ENCODE measurements at regions not wholly inside any gene's neighbourhood (a gene's known extent, or its start where the extent isn't known, plus 50 kb on each side); places are given as distances from the start of the nearest gene placed in this dataset.

DNA sequence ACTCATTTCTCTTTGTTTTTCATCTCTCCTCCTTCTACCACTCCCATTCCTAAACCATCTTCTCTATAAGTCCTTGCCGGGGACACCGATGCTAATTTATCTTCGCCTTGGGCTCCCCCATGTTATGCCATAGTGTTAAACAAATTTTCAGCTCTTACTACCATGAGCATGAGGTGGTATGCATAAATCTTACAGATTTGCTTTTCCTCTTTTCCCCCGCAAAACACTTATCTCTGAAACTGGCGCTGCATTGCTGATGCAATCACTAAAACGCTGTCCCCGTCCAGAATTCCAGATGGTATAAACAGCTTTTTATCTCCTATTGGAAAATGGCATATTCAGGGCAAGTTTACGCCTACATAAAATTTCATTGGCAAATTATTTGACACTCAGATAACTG is 673.6 kb upstream of the CDH8 start:
- Histone ChIP-seq H3K27me3 (ENCODE audit: insufficient read depth, low read length, poor library complexity, severe bottlenecking) (no peaks in the 10 kb centered on the region), H3K9me3 (ENCODE audit: low read length) (no peaks in the 10 kb centered on the region), H3K4me1 (ENCODE audit: insufficient read depth, low read length) (no peaks in the 10 kb centered on the region), H3K36me3 (ENCODE audit: insufficient read depth, low read length) (no peaks in the 10 kb centered on the region), H3K4me3 (ENCODE audit: low read length) (no peak overlapping the region), H3K27ac (ENCODE audit: low read depth, low read length) (no peak overlapping the region)
- no peaks in the 10 kb centered on the region for H3K36me3 Mint-ChIP-seq
- H3K9me3 Mint-ChIP-seq, result peaks cover 5 to 25% (median 17%) of the 10 kb centered on the region in 5 donors
- ChIA-PET CTCF (no interaction called here), POLR2A (no interaction called here)
- no peak overlapping the region for H3K4me3 Mint-ChIP-seq
- no peaks in the 10 kb centered on the region for H3K27me3 Mint-ChIP-seq
- no peaks in the 10 kb centered on the region for H3K4me1 Mint-ChIP-seq
- DNase-seq, result no peak
- no peak overlapping the region for H3K27ac Mint-ChIP-seq

DNA sequence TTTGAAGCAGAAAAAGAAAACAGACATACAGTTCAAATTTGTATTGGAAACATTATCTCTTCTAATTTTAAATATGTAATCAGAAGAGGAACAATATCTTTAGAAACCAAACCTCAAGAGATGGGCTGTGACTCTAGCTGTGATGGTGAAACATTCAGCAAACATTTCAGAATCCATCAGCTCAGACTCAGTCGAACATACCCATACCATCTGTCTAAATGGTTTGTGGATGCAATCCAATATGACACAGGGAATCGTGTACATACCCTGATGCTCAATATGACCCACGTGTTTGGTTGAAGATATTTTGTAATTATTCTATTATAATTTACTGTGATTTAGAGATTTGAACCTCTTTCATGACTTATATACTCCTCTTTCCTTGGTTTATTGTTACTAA is 665.2 kb upstream of the CDH8 start:
- POLR2A ChIA-PET, result no interaction called here
- no peaks in the 10 kb centered on the region for H3K9me3 ChIP-seq (ENCODE audit: low read length)
- no peak overlapping the region for H3K4me3 ChIP-seq (ENCODE audit: low read length)
- no peak overlapping the region for H3K4me3 Mint-ChIP-seq
- no peak for DNase-seq
- no peaks in the 10 kb centered on the region for H3K36me3 ChIP-seq (ENCODE audit: insufficient read depth, low read length)
- H3K36me3 Mint-ChIP-seq, result peaks cover 0 to 1% (median 0%) of the 10 kb centered on the region in 3 donors
- H3K4me1 Mint-ChIP-seq, result no peaks in the 10 kb centered on the region
- peaks cover 14 to 44% (median 25%) of the 10 kb centered on the region in 5 donors for H3K9me3 Mint-ChIP-seq
- H3K27ac Mint-ChIP-seq, result no peak overlapping the region
- no peak overlapping the region for H3K27ac ChIP-seq (ENCODE audit: low read depth, low read length)
- H3K27me3 Mint-ChIP-seq, result no peaks in the 10 kb centered on the region
- no peaks in the 10 kb centered on the region for H3K27me3 ChIP-seq (ENCODE audit: insufficient read depth, low read length, poor library complexity, severe bottlenecking)
- no peaks in the 10 kb centered on the region for H3K4me1 ChIP-seq (ENCODE audit: insufficient read depth, low read length)
- CTCF ChIA-PET, result no interaction called here

GRCh38 chr16:62700426-62701294 is 664.4 kb upstream of the CDH8 start:
- Mint-ChIP-seq H3K27me3 (no peaks in the 10 kb centered on the region), H3K4me1 (no peaks in the 10 kb centered on the region), H3K36me3 (peaks cover 0 to 1% (median 0%) of the 10 kb centered on the region in 3 donors), H3K9me3 (peaks cover 14 to 48% (median 28%) of the 10 kb centered on the region in 5 donors), H3K4me3 (no peak overlapping the region), H3K27ac (no peak overlapping the region)
- ChIA-PET POLR2A (no interaction called here), CTCF (no interaction called here)
- Histone ChIP-seq H3K4me1 (ENCODE audit: insufficient read depth, low read length) (no peaks in the 10 kb centered on the region), H3K36me3 (ENCODE audit: insufficient read depth, low read length) (no peaks in the 10 kb centered on the region), H3K9me3 (ENCODE audit: low read length) (no peaks in the 10 kb centered on the region), H3K4me3 (ENCODE audit: low read length) (no peak overlapping the region), H3K27ac (ENCODE audit: low read depth, low read length) (no peak overlapping the region), H3K27me3 (ENCODE audit: insufficient read depth, low read length, poor library complexity, severe bottlenecking) (no peaks in the 10 kb centered on the region)
- DNase-seq, result no peak

DNA sequence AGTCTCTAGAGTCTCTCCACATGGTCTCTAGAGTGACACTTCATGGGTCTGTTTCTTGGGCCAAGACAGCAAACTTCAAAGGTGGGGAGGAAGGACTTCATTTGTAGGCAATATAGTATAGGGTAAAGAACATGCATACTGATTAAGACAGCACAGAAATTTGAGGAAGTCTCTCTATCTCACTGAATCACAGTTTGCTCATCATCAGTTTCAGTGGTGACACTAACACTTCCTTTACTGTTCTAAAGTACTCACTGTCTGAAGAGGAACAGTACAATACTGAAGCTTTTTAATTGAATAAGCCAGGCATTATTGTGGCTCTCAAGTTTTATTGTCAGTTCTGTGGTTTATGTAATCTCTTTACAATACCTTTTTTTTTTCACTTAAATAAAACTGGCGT is 656.4 kb upstream of the CDH8 start:
- POLR2A ChIA-PET, result no interaction called here
- Mint-ChIP-seq H3K4me3 (no peak overlapping the region), H3K27me3 (no peaks in the 10 kb centered on the region), H3K27ac (no peak overlapping the region), H3K36me3 (no peaks in the 10 kb centered on the region), H3K9me3 (peaks cover 14 to 65% (median 38%) of the 10 kb centered on the region in 5 donors), H3K4me1 (no peaks in the 10 kb centered on the region)
- Histone ChIP-seq H3K27ac (ENCODE audit: low read depth, low read length) (no peak overlapping the region), H3K27me3 (ENCODE audit: insufficient read depth, low read length, poor library complexity, severe bottlenecking) (no peaks in the 10 kb centered on the region), H3K4me1 (ENCODE audit: insufficient read depth, low read length) (no peaks in the 10 kb centered on the region), H3K36me3 (ENCODE audit: insufficient read depth, low read length) (no peaks in the 10 kb centered on the region), H3K4me3 (ENCODE audit: low read length) (no peak overlapping the region), H3K9me3 (ENCODE audit: low read length) (no peaks in the 10 kb centered on the region)
- no peak for DNase-seq
- CTCF ChIA-PET, result no interaction called here

GRCh38 chr16:62681819-62682218 is 645.6 kb upstream of the CDH8 start:
- no peak for DNase-seq
- CTCF ChIA-PET, result no interaction called here

DNA sequence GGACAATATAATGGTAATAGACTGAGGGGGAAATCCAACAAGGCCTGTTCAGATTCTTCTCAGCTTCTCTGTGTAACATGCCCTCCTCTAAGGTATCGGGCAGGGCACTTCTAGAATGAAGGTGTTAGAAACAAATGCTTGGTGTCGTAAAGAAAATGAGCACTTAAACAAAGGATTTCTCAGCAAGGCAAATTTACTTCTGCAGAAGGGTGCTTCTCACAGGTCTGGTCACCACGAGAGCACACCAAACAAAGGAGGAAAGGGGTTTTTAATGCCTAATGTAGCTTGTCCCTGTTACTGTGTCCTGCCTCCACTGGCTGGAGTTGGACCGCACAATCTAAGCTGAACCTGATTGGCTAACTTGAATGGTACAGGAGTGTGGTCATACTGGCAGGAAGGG is 642.6 kb upstream of the CDH8 start:
- H3K27me3 ChIP-seq (ENCODE audit: insufficient read depth, low read length, poor library complexity, severe bottlenecking), result no peaks in the 10 kb centered on the region
- no peak overlapping the region for H3K4me3 ChIP-seq (ENCODE audit: low read length)
- no peak overlapping the region for H3K4me3 Mint-ChIP-seq
- no peak for DNase-seq
- ChIA-PET POLR2A (no interaction called here), CTCF (no interaction called here)
- no peak overlapping the region for H3K27ac Mint-ChIP-seq
- H3K36me3 Mint-ChIP-seq, result no peaks in the 10 kb centered on the region
- H3K9me3 ChIP-seq (ENCODE audit: low read length), result no peaks in the 10 kb centered on the region
- H3K4me1 Mint-ChIP-seq, result no peaks in the 10 kb centered on the region
- no peaks in the 10 kb centered on the region for H3K4me1 ChIP-seq (ENCODE audit: insufficient read depth, low read length)
- peaks cover 25 to 61% (median 32%) of the 10 kb centered on the region in 5 donors for H3K9me3 Mint-ChIP-seq
- H3K27ac ChIP-seq (ENCODE audit: low read depth, low read length), result no peak overlapping the region
- no peaks in the 10 kb centered on the region for H3K36me3 ChIP-seq (ENCODE audit: insufficient read depth, low read length)
- peaks cover 0 to 2% of the 10 kb centered on the region in 2 donors for H3K27me3 Mint-ChIP-seq

More at GRCh38 chr16:62681819-62682218, 645.6 kb upstream of the CDH8 start:
- Mint-ChIP-seq H3K36me3 (no peaks in the 10 kb centered on the region), H3K4me3 (no peak overlapping the region), H3K27me3 (peaks cover 0 to 2% of the 10 kb centered on the region in 2 donors), H3K9me3 (peaks cover 16 to 50% (median 26%) of the 10 kb centered on the region in 5 donors), H3K4me1 (no peaks in the 10 kb centered on the region), H3K27ac (no peak overlapping the region)
- Histone ChIP-seq H3K4me3 (ENCODE audit: low read length) (no peak overlapping the region), H3K27ac (ENCODE audit: low read depth, low read length) (no peak overlapping the region), H3K36me3 (ENCODE audit: insufficient read depth, low read length) (no peaks in the 10 kb centered on the region), H3K4me1 (ENCODE audit: insufficient read depth, low read length) (no peaks in the 10 kb centered on the region), H3K27me3 (ENCODE audit: insufficient read depth, low read length, poor library complexity, severe bottlenecking) (no peaks in the 10 kb centered on the region), H3K9me3 (ENCODE audit: low read length) (no peaks in the 10 kb centered on the region)
- POLR2A ChIA-PET, result no interaction called here

- Mint-ChIP-seq H3K36me3 (no peaks in the 10 kb centered on the region), H3K27me3 (peaks cover 0 to 2% of the 10 kb centered on the region in 2 donors), H3K9me3 (peaks cover 30 to 52% (median 32%) of the 10 kb centered on the region in 5 donors), H3K4me1 (no peaks in the 10 kb centered on the region), H3K4me3 (no peak overlapping the region), H3K27ac (no peak overlapping the region)
- Histone ChIP-seq H3K36me3 (ENCODE audit: insufficient read depth, low read length) (no peaks in the 10 kb centered on the region), H3K9me3 (ENCODE audit: low read length) (no peaks in the 10 kb centered on the region), H3K27me3 (ENCODE audit: insufficient read depth, low read length, poor library complexity, severe bottlenecking) (no peaks in the 10 kb centered on the region), H3K4me3 (ENCODE audit: low read length) (no peak overlapping the region), H3K27ac (ENCODE audit: low read depth, low read length) (no peak overlapping the region), H3K4me1 (ENCODE audit: insufficient read depth, low read length) (no peaks in the 10 kb centered on the region)
- ChIA-PET CTCF (no interaction called here), POLR2A (no interaction called here)
- DNase-seq, result no peak
These were observed 640.1 kb upstream of the CDH8 start for GRCh38 chr16:62676306-62676705.

GRCh38 chr16:62665269-62665668 is 629.0 kb upstream of the CDH8 start:
- no peak overlapping the region for H3K27ac Mint-ChIP-seq
- no peak for DNase-seq
- peaks cover 15 to 56% (median 30%) of the 10 kb centered on the region in 5 donors for H3K9me3 Mint-ChIP-seq
- no peaks in the 10 kb centered on the region for H3K4me1 Mint-ChIP-seq
- Histone ChIP-seq H3K4me1 (ENCODE audit: insufficient read depth, low read length) (no peaks in the 10 kb centered on the region), H3K9me3 (ENCODE audit: low read length) (no peaks in the 10 kb centered on the region), H3K27me3 (ENCODE audit: insufficient read depth, low read length, poor library complexity, severe bottlenecking) (no peaks in the 10 kb centered on the region), H3K4me3 (ENCODE audit: low read length) (no peak overlapping the region), H3K36me3 (ENCODE audit: insufficient read depth, low read length) (no peaks in the 10 kb centered on the region), H3K27ac (ENCODE audit: low read depth, low read length) (no peak overlapping the region)
- H3K4me3 Mint-ChIP-seq, result no peak overlapping the region
- ChIA-PET POLR2A (no interaction called here), CTCF (no interaction called here)
- no peaks in the 10 kb centered on the region for H3K27me3 Mint-ChIP-seq
- no peaks in the 10 kb centered on the region for H3K36me3 Mint-ChIP-seq

Measured in CD8-positive, alpha-beta memory T cell (primary cell).